ENCODE measurements at regions not wholly inside any gene's neighbourhood (a gene's known extent, or its start where the extent isn't known, plus 50 kb on each side); places are given as distances from the start of the nearest gene placed in this dataset.
A peak's percentile ranks its signal among the peaks of the same experiment; 100 is the strongest.

- Histone ChIP-seq H3K4me3 (ENCODE audit: low read depth, low read length, poor library complexity, severe bottlenecking) (no peak overlapping the region), H3K27me3 (replicated peaks; ENCODE audit: insufficient read depth, low read depth, low read length, poor library complexity) (no peaks in the 10 kb centered on the region), H3K36me3 (ENCODE audit: insufficient read depth, low read length, poor library complexity, severe bottlenecking) (no peaks in the 10 kb centered on the region), H3K9me3 (ENCODE audit: low read depth, low read length, poor library complexity, severe bottlenecking) (no peaks in the 10 kb centered on the region), H3K27ac (ENCODE audit: low read depth, low read length, poor library complexity, severe bottlenecking) (no peak overlapping the region), H3K4me1 (ENCODE audit: insufficient read depth, low read length, poor library complexity, severe bottlenecking) (no peaks in the 10 kb centered on the region)
- no peak for DNase-seq (ENCODE audit: low spot score)
- intact Hi-C loops (cut with micrococcal nuclease; ENCODE audit: unreplicated experiment), result no loop called here
- no peak for TF ChIP-seq CTCF (conservative IDR thresholded peaks at IDR 0.05; ENCODE audit: low read depth, low read length)
- TF ChIP-seq EZH2 (IDR thresholded peaks at IDR 0.05; ENCODE audit: borderline replicate concordance, low read depth, low read length, poor library complexity, severe bottlenecking), result no peak
- POLR2A ChIA-PET (ENCODE audit: low non-redundant PET), result no interaction called here
- CTCF ChIA-PET, result no interaction called here
- no TSS peak for BruUV-seq (replicated peaks)
Observed at GRCh38 chr13:53336441-53337160, 308.0 kb downstream of the OLFM4 start.

GRCh38 chr13:53338760-53339159 is 310.1 kb downstream of the OLFM4 start:
- Histone ChIP-seq H3K27ac (ENCODE audit: low read depth, low read length, poor library complexity, severe bottlenecking) (no peak overlapping the region), H3K27me3 (replicated peaks; ENCODE audit: insufficient read depth, low read depth, low read length, poor library complexity) (no peaks in the 10 kb centered on the region), H3K4me1 (ENCODE audit: insufficient read depth, low read length, poor library complexity, severe bottlenecking) (no peaks in the 10 kb centered on the region), H3K36me3 (ENCODE audit: insufficient read depth, low read length, poor library complexity, severe bottlenecking) (no peaks in the 10 kb centered on the region), H3K9me3 (ENCODE audit: low read depth, low read length, poor library complexity, severe bottlenecking) (no peaks in the 10 kb centered on the region), H3K4me3 (ENCODE audit: low read depth, low read length, poor library complexity, severe bottlenecking) (no peak overlapping the region)
- ChIA-PET POLR2A (ENCODE audit: low non-redundant PET) (no interaction called here), CTCF (no interaction called here)
- DNase-seq (ENCODE audit: low spot score), result no peak
- intact Hi-C loops (cut with micrococcal nuclease; ENCODE audit: unreplicated experiment), result no loop called here
- TF ChIP-seq EZH2 (IDR thresholded peaks at IDR 0.05; ENCODE audit: borderline replicate concordance, low read depth, low read length, poor library complexity, severe bottlenecking) (no peak), CTCF (conservative IDR thresholded peaks at IDR 0.05; ENCODE audit: low read depth, low read length) (peak; percentile 31; the same call in 1 of the 2 replicates)
- BruUV-seq (replicated peaks), result no TSS peak

GRCh38 chr13:53340505-53341143 is 312.0 kb downstream of the OLFM4 start:
- BruUV-seq (replicated peaks), result no TSS peak
- H3K36me3 ChIP-seq (ENCODE audit: insufficient read depth, low read length, poor library complexity, severe bottlenecking), result no peaks in the 10 kb centered on the region
- no peaks in the 10 kb centered on the region for H3K27me3 ChIP-seq (replicated peaks; ENCODE audit: insufficient read depth, low read depth, low read length, poor library complexity)
- no peak overlapping the region for H3K4me3 ChIP-seq (ENCODE audit: low read depth, low read length, poor library complexity, severe bottlenecking)
- H3K9me3 ChIP-seq (ENCODE audit: low read depth, low read length, poor library complexity, severe bottlenecking), result no peaks in the 10 kb centered on the region
- ChIA-PET POLR2A (ENCODE audit: low non-redundant PET) (no interaction called here), CTCF (no interaction called here)
- TF ChIP-seq CTCF (conservative IDR thresholded peaks at IDR 0.05; ENCODE audit: low read depth, low read length) (no peak), EZH2 (IDR thresholded peaks at IDR 0.05; ENCODE audit: borderline replicate concordance, low read depth, low read length, poor library complexity, severe bottlenecking) (no peak)
- H3K4me1 ChIP-seq (ENCODE audit: insufficient read depth, low read length, poor library complexity, severe bottlenecking), result no peaks in the 10 kb centered on the region
- H3K27ac ChIP-seq (ENCODE audit: low read depth, low read length, poor library complexity, severe bottlenecking), result no peak overlapping the region
- no peak for DNase-seq (ENCODE audit: low spot score)
- intact Hi-C loops (cut with micrococcal nuclease; ENCODE audit: unreplicated experiment), result no loop called here

Measured in A673 (cell line).